GM21786 (cell line): ENCODE measurements at regions not wholly inside any gene's neighbourhood (a gene's known extent, or its start where the extent isn't known, plus 50 kb on each side); places are given as distances from the start of the nearest gene placed in this dataset.
"Not testable (repeated sequence)": the region's sequence is repeated elsewhere in the genome, so short reads cannot be mapped to it uniquely, and the experiment has no call there.

ENCODE experiments used
- ATAC-seq: cut with Tn5 transposase; IDR thresholded peaks from one replicate; pipeline ENCODE4 v1.9.1; 2021; ENCODE audit not compliant: unreplicated experiment

DNA sequence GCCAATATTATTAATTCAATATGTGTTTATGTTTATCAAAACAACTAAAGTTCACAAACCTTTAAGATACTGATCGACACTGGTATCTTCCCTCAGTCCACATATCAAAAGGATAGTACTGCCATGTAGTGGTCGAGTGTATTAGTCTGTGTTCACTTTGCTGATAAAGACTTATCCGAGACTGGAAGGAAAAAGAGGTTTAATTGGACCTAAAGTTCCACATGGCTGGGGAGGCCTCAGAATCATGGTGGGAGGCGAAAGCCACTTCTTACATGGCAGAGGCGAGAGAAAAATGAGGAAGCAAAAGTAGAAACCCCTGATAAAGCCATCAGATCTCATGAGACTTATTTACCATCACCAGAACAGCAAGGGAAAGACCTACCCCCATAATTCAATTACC is 325.4 kb upstream of the PHF14 start:
- ATAC-seq = no peak

DNA sequence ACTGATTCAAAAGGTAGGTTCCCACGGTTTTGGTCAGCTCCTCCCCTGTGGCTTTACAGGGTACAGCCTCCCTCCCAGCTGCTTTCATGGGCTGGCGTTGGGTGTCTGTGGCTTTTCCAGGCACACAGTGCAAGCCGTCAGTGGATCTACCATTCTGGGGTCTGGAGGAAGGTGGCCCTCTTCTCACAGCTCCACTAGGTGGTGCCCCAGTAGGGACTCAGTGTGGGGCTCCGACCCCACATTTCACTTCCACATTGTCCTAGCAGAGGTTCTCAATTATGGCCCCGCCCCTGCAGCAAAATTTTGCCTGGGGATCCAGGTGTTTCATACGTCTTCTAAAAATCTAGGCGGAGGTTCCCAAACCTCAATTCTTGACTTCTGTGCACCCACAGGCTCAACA is 324.6 kb upstream of the PHF14 start:
- not testable (repeated sequence) for ATAC-seq

DNA sequence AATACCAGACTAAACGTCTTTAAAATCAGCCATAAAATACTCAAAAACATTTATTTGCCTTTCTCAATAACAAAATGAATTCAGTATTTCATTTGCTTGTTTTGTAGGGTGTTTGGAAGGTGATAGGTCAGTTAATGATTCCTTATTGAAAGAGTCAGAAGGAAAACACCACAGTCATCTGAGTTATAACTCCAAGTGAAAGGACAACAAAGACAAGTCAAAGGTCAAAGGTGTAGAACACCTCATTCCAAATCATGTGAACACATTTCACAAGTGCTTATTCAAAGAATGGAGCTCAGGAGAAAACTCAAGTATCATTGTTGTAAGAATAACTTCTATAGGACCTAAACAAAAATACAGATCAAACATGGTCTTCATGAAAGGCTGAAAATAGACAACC is 318.6 kb upstream of the PHF14 start:
- no peak for ATAC-seq

DNA sequence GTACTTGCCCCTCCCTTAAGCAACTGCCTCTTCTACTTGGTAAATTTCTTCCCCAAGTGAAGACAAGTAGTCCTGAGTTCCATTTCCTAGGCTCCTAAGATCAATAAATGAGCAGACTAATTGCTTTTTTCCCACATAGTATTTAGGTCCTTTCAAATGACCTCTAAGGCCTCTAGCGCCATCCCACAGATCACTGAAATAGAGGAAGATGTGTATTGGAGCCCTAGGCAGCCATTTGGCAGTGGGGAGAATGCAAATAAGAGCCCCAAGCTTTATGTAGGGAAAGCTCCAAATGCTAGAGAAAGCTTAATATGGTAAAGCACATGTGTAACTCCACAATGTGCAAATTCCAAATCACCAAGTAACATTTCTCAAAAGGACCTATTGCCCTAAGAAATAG is 316.5 kb upstream of the PHF14 start:
- ATAC-seq = no peak

DNA sequence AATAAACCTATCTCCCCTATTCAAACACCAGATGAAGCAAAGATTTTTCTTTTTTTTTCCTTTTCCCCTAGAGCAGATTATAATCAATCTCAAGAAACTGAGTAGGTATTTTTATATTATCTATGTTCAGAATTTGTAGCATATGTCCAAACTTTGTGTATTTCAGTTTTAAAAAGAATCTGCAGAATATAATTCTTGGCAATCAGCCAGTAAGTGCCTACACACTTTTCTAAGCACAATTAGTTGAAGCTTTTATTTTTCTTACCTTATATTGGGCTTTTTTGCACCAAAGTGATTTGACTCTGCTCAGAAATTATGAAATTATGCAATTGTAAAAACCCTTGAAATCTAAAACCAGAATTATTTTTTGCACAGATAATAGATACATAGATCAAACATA is 315.8 kb upstream of the PHF14 start:
- ATAC-seq = no peak

DNA sequence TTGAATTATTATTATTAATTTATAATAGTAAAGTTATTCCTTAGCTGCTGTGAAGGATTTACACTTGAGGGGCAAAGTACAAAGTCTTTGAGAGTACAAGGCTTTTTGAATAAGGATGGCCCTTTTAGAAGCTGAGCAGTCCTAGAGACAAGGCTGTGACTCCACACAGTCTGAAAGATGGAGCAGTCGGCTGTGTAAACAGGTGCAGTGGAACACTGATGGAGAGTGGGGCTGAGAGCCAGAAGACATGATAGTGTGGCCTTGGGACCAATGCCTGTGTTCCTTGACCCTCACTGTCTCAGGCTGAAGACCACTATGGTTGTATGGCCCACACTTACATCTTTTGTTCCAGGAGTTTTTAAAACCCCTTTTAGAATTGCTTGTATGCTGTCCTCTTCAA is 311.2 kb upstream of the PHF14 start:
- no peak for ATAC-seq

DNA sequence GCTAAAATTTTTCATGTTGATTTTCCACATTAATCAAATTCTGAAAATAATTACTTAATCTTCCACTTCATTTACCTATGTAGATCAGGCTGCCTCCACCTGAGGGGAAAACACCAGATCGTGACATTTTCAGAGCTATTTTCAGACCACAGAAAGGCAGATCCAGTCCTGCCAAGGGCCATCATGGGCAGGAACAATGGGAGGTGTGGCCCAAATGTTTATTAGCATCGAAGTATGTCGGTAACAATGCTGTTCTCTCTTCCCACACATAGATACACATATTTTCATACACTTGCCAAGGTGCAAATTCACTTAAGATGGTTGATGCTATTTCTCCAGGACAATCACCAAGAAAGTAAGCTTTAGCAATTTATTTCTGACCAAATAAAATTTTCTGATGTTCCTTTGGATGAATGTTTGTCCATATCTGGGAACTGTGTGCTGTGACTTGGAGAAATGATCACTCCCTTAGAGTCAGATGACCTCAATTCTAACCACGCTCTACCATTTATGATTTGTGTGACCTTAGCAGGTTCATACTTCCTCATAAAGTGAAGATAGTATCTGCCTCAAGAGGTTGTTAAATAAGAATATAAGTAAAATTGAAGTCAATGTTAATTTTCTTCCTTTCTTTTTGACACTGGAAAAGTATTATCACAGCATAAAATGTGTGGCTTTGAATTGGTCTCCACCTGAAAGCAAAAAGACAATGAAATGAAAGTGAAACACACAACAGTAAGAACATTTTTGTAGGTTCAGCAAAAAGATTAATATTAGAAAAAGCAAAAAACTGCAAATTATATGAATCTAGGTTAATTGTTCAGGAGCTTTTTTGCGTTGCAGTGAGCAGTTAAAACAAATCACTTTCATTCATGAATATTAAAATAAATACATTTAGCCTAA is 310.4 kb upstream of the PHF14 start:
- ATAC-seq = peak; percentile 53

DNA sequence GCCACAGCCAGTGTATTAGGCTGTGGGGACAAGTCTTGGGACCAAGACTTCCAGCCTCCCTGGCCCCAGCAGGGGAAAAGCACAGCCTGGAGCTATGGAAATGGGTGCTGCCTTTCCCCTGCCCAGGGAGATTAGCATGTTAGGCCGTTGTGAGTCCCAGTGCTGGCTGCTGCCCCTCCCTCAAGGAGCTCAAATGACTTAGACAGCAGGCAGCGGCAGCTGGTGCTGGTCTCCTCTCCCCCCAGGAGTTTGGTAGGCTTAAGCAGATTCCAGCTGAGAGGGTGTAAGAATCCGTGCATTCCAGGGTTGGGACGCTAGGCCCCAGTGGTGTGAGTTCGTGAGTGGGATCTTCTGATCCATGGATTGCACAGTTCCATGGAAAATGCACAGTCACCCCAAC is 301.5 kb upstream of the PHF14 start:
- ATAC-seq = no peak

DNA sequence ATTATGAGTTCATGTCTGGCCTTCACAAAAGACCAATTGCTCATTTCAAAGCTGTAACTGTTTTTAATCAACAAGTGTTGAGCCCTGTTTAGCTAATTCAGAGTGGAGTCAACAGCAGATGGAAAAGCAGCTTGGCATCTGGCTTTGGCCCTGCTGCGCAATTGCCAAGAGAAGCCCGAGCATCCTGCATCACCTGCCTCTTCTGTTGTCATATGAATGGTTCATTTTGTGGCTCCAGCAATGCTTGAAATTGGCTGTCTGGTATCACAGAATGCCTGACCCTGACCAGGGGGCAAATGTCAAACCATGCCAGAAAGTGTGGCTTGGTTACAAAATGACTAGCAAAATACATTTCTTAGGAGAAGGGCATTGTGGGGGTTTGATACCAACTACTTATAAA is 296.5 kb upstream of the PHF14 start:
- ATAC-seq = no peak

DNA sequence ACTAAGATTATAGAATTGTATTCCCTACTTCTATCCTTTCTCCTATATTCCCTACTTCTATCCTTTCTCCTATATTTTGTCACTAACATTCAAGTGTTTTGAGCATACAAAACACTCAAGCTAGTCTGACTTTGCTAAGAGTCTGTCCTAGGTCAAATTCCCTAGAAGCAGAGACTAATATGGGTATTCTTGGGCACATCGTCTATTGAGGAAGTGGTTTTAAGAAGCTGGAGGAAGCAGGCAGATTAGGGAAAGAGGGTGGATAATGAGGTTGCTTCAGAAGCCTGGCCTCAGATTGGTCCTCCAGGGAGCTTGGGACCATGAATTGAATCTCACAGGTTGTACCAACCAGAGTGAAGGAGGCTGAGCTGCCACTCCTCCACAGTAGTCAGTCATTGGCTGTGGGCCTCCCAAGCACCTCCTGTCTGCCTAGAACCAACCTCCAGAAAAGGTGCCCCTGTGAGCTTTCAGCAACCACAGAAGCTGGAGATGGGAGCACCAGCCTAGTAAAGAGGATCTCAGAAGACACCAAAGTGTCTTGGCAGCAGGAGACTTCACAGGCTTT is 295.9 kb upstream of the PHF14 start:
- ATAC-seq = no peak

DNA sequence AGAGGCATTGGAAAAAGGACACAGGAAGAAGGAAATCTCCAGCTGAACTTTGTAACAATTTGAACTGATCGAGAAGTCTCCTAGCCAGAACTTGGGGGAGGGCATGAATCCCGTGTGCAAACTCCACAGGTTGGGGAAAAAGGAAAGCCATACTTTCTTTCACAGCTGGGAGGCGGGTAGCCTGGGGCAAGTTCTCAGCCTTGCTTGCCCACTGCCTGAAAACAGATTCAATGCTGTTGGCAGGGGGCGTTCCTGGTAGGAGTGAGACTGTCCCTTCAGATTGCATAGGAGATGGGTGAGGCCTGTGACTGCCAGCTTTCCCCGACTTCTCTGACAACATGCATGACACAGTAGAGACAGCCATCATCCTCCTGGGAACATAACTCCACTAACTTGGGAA is 289.1 kb upstream of the PHF14 start:
- ATAC-seq = no peak

DNA sequence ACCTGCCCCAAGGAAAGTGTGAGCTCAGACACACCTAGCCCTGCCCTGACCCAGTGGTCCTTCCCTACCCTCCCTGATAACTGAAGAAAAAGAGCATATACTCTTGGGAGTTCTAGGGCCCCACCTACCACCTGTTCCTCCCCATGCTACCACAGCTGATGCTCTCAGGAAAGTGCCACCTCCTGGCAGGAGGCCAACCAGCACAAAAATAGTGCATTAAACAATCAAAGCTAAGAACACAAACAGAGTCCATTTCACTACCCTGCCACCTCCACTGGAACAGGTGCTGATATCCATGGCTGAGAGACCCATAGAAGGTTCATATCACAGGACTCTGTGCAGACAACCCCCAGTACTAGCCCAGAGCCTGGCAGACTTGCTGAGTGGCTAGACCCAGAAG is 288.6 kb upstream of the PHF14 start:
- ATAC-seq = no peak

DNA sequence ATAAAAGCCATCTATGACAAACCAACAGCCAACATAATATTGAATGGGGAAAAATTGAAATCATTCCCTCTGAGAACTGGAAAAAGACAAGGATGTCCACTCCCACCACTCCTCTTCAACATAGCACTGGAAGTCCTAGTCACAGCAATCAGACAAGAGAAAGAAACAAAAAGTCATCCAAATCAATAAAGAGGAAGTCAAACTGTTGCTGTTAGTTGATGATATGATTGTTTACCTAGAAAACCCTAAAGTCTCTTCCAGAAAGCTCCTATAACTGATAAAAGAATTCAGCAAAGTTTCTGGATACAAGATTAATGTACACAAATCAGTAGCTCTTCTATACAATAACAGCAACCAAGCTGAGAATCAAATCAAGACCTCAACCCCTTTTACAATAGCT is 285.1 kb upstream of the PHF14 start:
- ATAC-seq = no peak

DNA sequence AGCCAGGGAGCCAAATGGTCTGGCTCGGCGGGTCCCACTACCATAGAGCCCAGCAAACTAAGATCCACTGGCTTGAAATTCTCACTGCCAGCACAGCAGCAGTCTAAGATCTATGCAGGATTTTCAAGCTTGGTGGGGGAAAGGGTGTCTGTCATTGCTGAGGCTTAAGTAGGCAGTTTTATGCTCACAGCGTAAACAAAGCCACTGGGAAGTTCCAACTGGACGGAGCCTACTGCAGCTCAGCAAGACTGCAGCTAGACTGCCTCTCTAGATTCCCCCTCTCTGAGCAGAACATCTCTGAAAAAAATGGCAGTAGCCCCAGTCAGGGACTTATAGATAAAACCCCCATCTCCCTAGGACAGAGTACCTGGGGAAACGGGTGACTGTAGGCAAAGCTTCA is 277.6 kb upstream of the PHF14 start:
- ATAC-seq = no peak

DNA sequence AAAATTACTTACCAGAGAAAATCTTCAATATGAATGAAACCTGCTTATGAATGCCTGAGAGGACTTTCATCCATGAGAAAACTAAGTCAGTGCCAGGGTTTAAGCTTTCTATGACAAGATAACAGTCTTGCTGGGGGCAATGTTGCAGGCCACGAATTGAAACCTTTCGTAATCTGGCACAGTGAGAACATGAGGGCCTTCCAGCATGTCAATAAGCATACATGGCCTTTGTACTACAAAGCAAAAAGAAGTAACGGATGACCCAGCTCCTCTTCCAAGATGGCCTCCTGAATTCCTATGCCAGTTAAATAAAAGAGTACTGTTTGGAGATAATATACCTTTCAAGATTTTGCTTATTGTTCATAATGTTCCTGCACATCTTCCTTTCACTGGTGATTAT is 270.6 kb upstream of the PHF14 start:
- ATAC-seq = no peak

DNA sequence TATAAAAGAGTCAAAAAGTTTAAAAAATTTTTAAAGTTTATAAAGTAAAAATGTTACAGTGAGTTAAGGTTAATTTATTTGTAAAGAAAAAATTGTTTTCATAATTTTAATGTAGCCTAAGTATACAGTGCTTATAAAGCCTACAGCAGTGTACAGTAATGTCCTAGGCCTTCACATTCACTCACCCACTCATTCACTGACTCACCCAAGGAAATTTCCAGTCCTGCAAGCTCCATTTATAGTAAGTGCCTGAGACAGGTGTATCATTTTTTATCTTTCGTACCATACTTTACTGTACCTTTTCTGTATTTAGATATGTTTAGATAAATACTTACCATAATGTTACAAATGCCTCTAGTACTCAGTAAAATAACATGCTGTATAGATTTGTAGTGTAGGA is 269.7 kb upstream of the PHF14 start:
- no peak for ATAC-seq

DNA sequence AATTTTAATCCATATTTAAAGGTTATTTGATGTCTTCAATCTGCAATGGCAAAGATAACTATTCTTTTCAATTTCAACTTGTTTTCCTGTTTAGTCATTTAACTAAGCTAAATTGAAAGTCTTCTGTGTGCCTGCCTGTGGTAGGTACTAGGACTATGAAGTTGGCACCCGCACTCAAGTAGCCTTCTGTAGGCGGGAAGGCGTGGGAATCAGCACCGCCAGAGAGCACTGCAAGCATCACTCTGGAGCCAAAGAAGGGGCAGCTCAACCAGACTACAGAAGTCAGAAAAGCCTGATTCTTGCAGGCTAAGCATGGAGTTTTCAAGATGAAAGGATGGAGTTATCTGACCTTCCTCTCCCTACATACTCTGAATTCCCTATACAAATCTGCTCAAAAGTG is 269.0 kb upstream of the PHF14 start:
- ATAC-seq = no peak

DNA sequence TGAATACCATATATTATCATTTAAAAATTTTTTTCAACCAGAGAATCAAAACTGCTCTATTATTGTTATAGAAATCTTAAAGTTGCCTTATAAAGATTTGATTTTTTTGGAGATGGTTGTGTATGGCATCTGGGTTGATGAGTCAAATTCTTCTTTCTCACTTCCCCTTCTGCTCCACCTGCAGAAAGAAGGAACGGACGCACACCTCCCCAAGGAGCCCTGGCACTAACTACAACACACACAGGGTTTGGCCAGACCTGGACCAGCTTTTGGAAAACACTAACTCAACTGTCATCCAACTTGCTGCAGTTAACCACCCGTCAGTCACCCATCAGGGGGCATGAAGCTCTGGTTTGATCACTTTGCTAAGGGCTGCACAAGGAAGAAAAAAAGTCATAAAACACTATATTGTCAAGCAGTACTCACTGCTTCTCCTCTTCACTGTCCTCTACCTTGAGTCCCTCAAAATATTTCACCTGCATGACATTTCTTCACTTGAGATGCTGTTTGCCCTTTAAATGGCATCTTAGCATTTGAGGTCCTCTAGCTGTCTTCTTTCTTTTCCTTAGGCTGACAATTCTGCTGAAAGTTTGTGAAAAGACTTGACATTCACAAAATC is 266.7 kb upstream of the PHF14 start:
- peak; percentile 99 for ATAC-seq

DNA sequence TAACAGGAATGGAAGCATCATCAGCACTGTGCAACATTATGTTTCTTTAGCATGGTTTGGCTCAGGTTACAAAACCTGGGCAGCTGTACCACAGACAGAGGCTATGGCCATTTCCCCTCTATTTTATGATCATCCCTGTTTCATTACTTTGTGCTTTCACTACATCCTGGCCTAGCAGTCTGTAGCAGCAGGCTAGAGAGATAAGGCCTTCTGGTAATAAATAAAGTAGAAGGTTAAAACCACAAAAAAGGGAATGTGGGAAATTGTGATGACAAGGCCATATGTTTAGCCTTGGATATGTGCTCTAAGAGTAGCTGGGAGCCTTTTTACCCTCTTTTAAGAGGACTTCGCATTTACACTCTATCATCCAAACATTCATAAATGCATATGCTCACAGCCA is 266.2 kb upstream of the PHF14 start:
- ATAC-seq = peak; percentile 21

DNA sequence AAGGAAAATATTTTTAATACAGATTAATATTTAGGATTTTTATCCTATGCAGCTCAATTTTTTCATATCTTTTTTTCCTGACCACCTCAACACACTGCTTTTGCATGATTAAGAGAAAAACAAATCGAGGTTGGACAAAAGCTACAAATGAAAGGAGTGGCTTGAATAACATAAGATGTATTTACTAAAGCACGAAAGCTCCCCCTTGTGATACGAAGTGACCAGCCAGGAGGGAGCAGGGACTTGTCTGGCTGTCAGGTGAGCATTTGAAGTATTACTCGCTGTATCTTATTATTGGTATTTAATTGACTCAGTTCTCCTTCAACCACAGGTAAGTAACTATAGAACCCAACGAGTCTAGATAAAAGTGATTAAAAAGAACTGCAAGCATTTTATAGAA is 265.2 kb upstream of the PHF14 start:
- no peak for ATAC-seq

DNA sequence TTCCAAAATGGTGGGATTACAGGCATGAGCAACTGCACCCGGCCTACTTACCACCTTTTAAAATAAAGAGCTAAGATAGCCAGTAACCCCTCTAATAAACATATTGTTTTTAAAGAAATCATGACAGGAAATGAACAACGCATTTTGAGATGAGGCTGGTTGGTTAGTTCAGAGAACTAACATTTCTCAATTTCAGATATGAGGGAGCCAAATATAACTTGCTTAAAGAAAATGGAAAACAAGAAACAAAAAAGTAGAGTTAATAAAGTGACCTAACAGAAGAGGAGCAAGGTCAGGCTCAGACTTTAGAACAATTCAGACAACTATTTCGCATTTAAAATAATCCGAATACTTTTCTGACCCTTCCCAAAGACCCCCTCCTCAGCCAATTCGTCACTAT is 254.9 kb upstream of the PHF14 start:
- no peak for ATAC-seq

DNA sequence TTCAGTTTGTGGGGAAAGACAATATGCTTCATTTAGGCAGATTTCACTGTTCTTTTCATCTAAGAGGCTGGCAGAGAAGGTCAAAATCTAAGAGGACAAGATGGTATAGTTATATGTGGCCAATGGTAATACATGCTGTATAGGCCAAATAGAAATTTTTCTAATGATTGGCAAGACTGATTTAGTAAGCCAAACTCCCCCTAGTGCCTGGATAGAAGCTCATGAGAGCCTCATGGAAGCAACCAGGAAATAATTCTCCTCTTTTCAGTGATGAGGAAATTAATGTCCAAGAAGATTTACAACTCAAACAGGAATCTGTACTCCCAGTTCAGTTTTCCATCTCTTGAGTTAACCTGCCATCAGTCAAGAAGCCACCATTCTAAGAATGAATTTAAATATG is 253.6 kb upstream of the PHF14 start:
- no peak for ATAC-seq
